PFSK-1 (cell line): ENCODE measurements at regions not wholly inside any gene's neighbourhood (a gene's known extent, or its start where the extent isn't known, plus 50 kb on each side); places are given as distances from the start of the nearest gene placed in this dataset.

Source experiments
- FOXP2 ChIP-seq: optimal IDR thresholded peaks from 2 replicates; pipeline ENCODE3; 2011; ENCODE audit warnings: borderline replicate concordance, control low read depth, inconsistent platforms; ENCODE audit not compliant: insufficient read depth; ENCODE audit errors: extremely low read length, extremely low read depth
- POLR2AphosphoS5 ChIP-seq: IDR thresholded peaks from 2 replicates; pipeline ENCODE4 v1.6.1; 2012; ENCODE audit warnings: low read depth, mild to moderate bottlenecking, control low read depth, low read length, moderate library complexity
- REST ChIP-seq, 2 experiments: IDR thresholded peaks; 2 replicates each; pipeline versions ENCODE4 v1.6.1 to v1.8.0; 2011 to 2012; ENCODE audit warnings: low read depth in 2 of 2, low read length in 2 of 2, control low read depth in 1 of 2, inconsistent platforms in 1 of 2, mild to moderate bottlenecking in 1 of 2, moderate library complexity in 1 of 2; ENCODE audit not compliant: insufficient read depth in 1 of 2
- SIN3A ChIP-seq: IDR thresholded peaks from 2 replicates; pipeline ENCODE4 v1.6.1; 2012; ENCODE audit warnings: mild to moderate bottlenecking, low read length, moderate library complexity, borderline replicate concordance; ENCODE audit not compliant: insufficient read depth
- TAF1 ChIP-seq: IDR thresholded peaks from 2 replicates; pipeline ENCODE4 v1.6.1; 2012; ENCODE audit warnings: low read length, control low read depth, borderline replicate concordance; ENCODE audit not compliant: insufficient read depth

- TF ChIP-seq POLR2AphosphoS5 (no peak), REST (IDR thresholded peaks at IDR 0.05; ENCODE audit: insufficient read depth in 1 of 2, low read depth in 2 of 2, low read length in 2 of 2) (no peak), TAF1 (no peak), SIN3A (no peak), FOXP2 (no peak)
Measured at GRCh38 chr6:85971238-85971637, 328.6 kb upstream of the SYNCRIP start.
